HG03045 (cell line): ENCODE measurements at regions not wholly inside any gene's neighbourhood (a gene's known extent, or its start where the extent isn't known, plus 50 kb on each side); places are given as distances from the start of the nearest gene placed in this dataset.
"Not testable (repeated sequence)": the region's sequence is repeated elsewhere in the genome, so short reads cannot be mapped to it uniquely, and the experiment has no call there.

Experiments used
- ATAC-seq: cut with Tn5 transposase; IDR thresholded peaks from one replicate; pipeline ENCODE4 v1.9.1; 2021; ENCODE audit warnings: mild to moderate bottlenecking, moderate library complexity; ENCODE audit not compliant: unreplicated experiment

GRCh38 chr13:59266478-59267063 is 897.2 kb downstream of the DIAPH3 start:
- no peak for ATAC-seq

DNA sequence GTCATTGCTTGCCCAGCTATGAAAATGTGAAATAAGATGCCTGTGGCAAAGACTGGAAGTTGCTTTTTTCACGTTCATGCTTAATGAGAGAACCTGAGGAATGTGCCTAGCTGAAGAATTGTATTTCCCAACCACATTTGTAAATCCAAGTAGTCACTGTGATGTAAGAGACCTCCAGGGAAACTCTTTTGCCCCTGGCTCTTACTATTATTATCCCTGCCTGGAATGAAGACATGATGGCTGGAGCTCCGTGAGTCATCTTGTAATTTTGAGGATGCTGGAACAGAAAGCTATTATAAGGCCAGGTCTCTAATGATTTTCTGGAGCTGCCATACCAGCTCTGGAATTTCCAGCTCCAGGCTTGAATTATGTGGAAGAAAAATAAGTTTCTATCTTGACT is 894.3 kb downstream of the DIAPH3 start:
- ATAC-seq: no peak

GRCh38 chr13:59270327-59270726 is 893.4 kb downstream of the DIAPH3 start:
- no peak for ATAC-seq

DNA sequence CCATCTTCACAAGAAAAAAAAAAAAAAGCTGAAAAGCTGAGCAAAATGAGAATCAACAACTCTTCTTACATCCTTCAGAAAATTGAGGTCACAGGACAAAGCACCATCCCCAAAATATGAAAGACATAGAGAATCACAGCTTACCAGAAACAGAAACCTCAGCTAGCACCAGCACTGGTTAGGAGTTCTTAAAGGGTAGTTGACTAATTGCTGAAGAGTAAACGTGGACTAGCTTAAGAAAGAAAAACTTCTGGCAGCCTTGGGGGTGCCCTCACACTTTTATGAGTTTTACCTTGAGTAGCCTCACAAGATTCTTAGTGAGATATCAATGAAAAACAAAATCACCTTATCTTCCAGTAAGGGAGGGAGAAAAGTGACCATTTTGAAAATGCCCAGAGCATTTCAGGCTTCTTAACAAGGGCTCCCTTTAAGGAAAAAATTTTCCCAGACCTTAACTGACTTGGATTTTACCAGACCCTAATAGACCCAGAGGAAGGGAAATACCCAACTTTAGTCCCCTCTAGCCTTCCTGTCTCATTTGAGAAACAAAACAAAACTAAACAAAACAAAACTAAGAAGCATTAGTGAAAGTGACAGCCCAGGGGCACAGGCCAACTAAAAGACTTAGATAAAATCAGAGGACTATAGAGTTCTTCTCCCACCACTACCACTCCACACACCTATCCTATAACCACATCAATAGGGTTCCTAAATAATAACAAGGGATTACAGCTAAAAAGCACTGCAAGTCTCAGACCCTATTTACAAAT is 888.6 kb downstream of the DIAPH3 start:
- peak; percentile 46 for ATAC-seq

GRCh38 chr13:59276436-59276835 is 887.3 kb downstream of the DIAPH3 start:
- ATAC-seq: no peak

- ATAC-seq: no peak
These were observed 886.6 kb downstream of the DIAPH3 start for GRCh38 chr13:59277106-59277505.

GRCh38 chr13:59279028-59279427 is 884.7 kb downstream of the DIAPH3 start:
- no peak for ATAC-seq

- no peak for ATAC-seq
These were observed 884.2 kb downstream of the DIAPH3 start for GRCh38 chr13:59279576-59279975.

- no peak for ATAC-seq
These were observed 883.4 kb downstream of the DIAPH3 start for GRCh38 chr13:59280297-59280696.

GRCh38 chr13:59281453-59281852 is 882.3 kb downstream of the DIAPH3 start:
- ATAC-seq: no peak

GRCh38 chr13:59292240-59292639 is 871.5 kb downstream of the DIAPH3 start:
- ATAC-seq: not testable (repeated sequence)

GRCh38 chr13:59299584-59299983 is 864.1 kb downstream of the DIAPH3 start:
- ATAC-seq: no peak

GRCh38 chr13:59300355-59301173 is 863.2 kb downstream of the DIAPH3 start:
- no peak for ATAC-seq

GRCh38 chr13:59301174-59301567 is 862.6 kb downstream of the DIAPH3 start:
- no peak for ATAC-seq

GRCh38 chr13:59303433-59303832 is 860.3 kb downstream of the DIAPH3 start:
- no peak for ATAC-seq

GRCh38 chr13:59304596-59304995 is 859.1 kb downstream of the DIAPH3 start:
- ATAC-seq: no peak

DNA sequence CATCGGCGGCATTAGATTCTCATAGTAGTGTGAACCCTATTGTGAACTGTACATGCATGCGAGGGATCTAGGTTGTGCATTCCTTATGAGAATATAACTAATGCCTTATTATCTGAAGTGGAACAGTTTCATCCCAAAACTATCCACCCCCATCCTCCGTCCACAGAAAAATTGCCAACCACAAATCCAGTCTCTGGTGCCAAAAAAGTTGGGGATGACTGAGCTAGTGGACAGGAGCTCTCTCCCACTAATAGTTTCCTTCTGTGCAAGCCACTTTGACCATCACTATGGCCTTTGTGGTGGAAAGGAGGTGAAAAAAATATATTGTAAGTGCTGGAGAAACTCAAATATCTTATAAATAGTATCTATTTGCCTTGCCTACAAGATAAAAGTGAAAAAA is 857.8 kb downstream of the DIAPH3 start:
- no peak for ATAC-seq

DNA sequence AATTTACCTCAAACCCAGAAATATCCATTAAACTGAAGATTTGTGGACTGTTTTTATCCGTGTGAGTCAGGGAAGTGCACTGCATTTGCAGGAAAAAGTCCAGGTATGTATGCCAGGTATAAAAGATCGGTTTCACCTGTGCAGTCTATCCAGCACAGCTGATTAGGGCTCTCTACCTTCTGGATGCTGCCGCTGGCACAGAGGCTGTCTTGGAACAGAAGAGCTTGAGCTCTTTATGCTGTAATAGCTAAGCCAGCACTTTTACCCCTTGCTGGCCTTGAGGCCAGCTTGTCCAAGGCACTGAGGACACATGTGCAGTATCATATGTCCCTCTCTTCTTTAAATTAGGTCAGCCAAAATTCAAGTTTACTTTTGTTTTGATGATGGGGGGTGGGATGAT is 851.0 kb downstream of the DIAPH3 start:
- no peak for ATAC-seq

DNA sequence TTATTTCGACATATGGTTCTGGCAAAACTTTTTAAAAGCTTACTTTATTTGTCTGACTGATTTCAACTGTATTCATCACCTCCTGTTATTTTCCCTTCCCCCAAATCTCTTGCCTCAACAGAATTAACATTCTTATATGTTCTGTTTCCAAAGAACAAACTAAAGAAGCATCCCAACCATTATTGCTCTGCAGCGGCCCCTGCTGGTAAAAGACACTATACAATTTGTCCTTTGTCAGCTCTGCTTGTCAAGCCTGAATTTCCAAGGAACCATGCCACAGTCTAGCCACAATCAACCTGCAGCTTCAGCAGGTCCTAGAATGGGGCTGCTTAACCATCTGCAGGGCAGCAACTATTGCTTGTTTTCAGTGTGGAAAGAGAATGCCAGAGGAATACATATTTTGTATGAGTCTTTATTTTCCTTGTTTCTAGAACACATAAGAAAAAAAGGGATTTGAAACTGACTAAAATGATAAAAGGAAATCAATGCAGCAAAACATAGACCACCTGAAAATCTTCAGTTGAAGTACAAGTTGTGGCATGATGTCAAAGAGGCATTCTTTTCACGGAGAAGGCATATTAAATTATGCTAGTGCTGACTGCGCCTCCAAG is 845.3 kb downstream of the DIAPH3 start:
- peak; percentile 65 for ATAC-seq

DNA sequence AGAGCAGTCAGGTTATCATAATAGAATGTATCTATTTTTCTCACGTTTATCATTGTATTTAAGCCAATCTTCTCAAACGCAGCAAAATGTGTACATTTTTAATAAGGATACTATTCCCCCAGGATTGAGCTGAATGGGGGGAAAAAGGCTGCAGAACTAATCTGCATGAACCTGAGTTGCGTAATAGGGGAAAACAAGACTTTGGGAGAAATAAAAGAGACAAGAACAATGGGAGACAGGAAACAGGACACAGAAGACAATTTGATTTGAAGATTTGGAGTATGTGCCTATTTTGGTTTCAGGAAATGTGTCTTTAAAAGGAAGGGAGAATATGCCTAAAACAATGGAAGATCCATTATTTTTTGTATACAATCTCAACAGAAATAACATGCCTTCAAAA is 844.5 kb downstream of the DIAPH3 start:
- ATAC-seq: no peak

- ATAC-seq: no peak
These were observed 843.7 kb downstream of the DIAPH3 start for GRCh38 chr13:59320021-59320420.
